CD14-positive monocyte (primary cell): ENCODE measurements at regions not wholly inside any gene's neighbourhood (a gene's known extent, or its start where the extent isn't known, plus 50 kb on each side); places are given as distances from the start of the nearest gene placed in this dataset.

ENCODE experiments used
- DNase-seq, 3 donors: peaks; one replicate each; pipeline ENCODE4 v3.0.0-alpha.2; 2011 to 2022
- H2AFZ ChIP-seq: 2 replicates; pipeline ENCODE4 v1.6.0; 2012; ENCODE audit warnings: mild to moderate bottlenecking, low read depth, low read length, inconsistent platforms; ENCODE audit not compliant: insufficient read depth, poor library complexity, severe bottlenecking
- H3K27ac ChIP-seq, 2 donors: 1 replicate in 1 of 2; 2 replicates in 1 of 2; pipeline ENCODE4 v1.5.1; 2012 to 2013; ENCODE audit warnings: low read length in 2 of 2, control low read depth in 1 of 2, inconsistent platforms in 1 of 2, low read depth in 1 of 2, mild to moderate bottlenecking in 1 of 2
- H3K27me3 ChIP-seq, 2 donors: one replicate each; pipeline versions ENCODE4 v1.6.0 to v1.6.1; 2011 to 2013; ENCODE audit warnings: low read length in 2 of 2; ENCODE audit not compliant: control insufficient read depth in 2 of 2, insufficient read depth in 2 of 2
- H3K36me3 ChIP-seq, 2 donors: replicated peaks in 1 of 2; 1 replicate in 1 of 2; 2 replicates in 1 of 2; pipeline versions ENCODE4 v1.5.1 to v1.6.1; 2012 to 2013; ENCODE audit warnings: low read length in 2 of 2, control low read depth in 1 of 2, inconsistent platforms in 1 of 2, mild to moderate bottlenecking in 1 of 2; ENCODE audit not compliant: insufficient read depth in 2 of 2, control insufficient read depth in 1 of 2
- H3K4me1 ChIP-seq, 2 donors: 1 replicate in 1 of 2; 2 replicates in 1 of 2; pipeline versions ENCODE4 v1.5.1 to v1.6.1; 2012 to 2013; ENCODE audit warnings: low read length in 2 of 2, control low read depth in 1 of 2, inconsistent platforms in 1 of 2, mild to moderate bottlenecking in 1 of 2, moderate library complexity in 1 of 2; ENCODE audit not compliant: insufficient read depth in 2 of 2, control insufficient read depth in 1 of 2
- H3K4me2 ChIP-seq: replicated peaks from 2 replicates; pipeline ENCODE3; 2012; ENCODE audit warnings: low read length, moderate library complexity, mild to moderate bottlenecking; ENCODE audit not compliant: poor library complexity, severe bottlenecking; ENCODE audit errors: extremely low read depth
- H3K4me3 ChIP-seq, 3 experiments: fragments of 200-600 bp in 1 of 3; sonication (generic) in 1 of 3; replicated peaks in 1 of 3; 1 replicate in 2 of 3; 2 replicates in 1 of 3; pipeline ENCODE4 v1.5.1; 2011 to 2013; ENCODE audit warnings: low read length in 3 of 3, mild to moderate bottlenecking in 3 of 3, control low read depth in 2 of 3, low read depth in 2 of 3, inconsistent platforms in 1 of 3, moderate library complexity in 1 of 3
- H3K79me2 ChIP-seq: 2 replicates; pipeline ENCODE4 v1.6.0; 2012; ENCODE audit warnings: mild to moderate bottlenecking, control low read depth, inconsistent platforms, low read length, moderate library complexity; ENCODE audit not compliant: insufficient read depth
- H3K9ac ChIP-seq: 2 replicates; pipeline ENCODE4 v1.6.0; 2017; ENCODE audit warnings: low read length, mild to moderate bottlenecking; ENCODE audit not compliant: insufficient read depth, poor library complexity, severe bottlenecking
- H3K9me3 ChIP-seq, 2 donors: replicated peaks in 1 of 2; 1 replicate in 1 of 2; 2 replicates in 1 of 2; pipeline versions ENCODE4 v1.5.1 to v1.6.1; 2012 to 2013; ENCODE audit warnings: low read length in 2 of 2, control low read depth in 1 of 2; ENCODE audit not compliant: control insufficient read depth in 1 of 2, insufficient read depth in 1 of 2
- H4K20me1 ChIP-seq: 2 replicates; pipeline ENCODE4 v1.6.0; 2012; ENCODE audit warnings: mild to moderate bottlenecking, low read length, control low read depth, moderate library complexity; ENCODE audit not compliant: insufficient read depth
- H3K27ac Mint-ChIP-seq, 7 donors: one replicate each; pipeline ENCODE4 v1.8.0; 2020; ENCODE audit warnings: mild to moderate bottlenecking in 7 of 7, mixed read lengths in 7 of 7, moderate library complexity in 6 of 7, inconsistent platforms in 2 of 7
- H3K27me3 Mint-ChIP-seq, 3 donors: one replicate each; pipeline ENCODE4 v1.8.0; 2021 to 2022; ENCODE audit warnings: low read depth in 3 of 3, mild to moderate bottlenecking in 3 of 3, mixed read lengths in 3 of 3, moderate library complexity in 3 of 3, inconsistent platforms in 1 of 3
- H3K36me3 Mint-ChIP-seq, 2 donors: one replicate each; pipeline ENCODE4 v1.8.0; 2020; ENCODE audit warnings: mixed read lengths in 2 of 2, inconsistent platforms in 1 of 2, mild to moderate bottlenecking in 1 of 2
- H3K4me1 Mint-ChIP-seq: one replicate; pipeline ENCODE4 v1.8.0; 2020; ENCODE audit warnings: mild to moderate bottlenecking, mixed read lengths
- H3K4me3 Mint-ChIP-seq, 2 donors: one replicate each; pipeline ENCODE4 v1.8.0; 2020; ENCODE audit warnings: mild to moderate bottlenecking in 2 of 2, mixed read lengths in 2 of 2, moderate library complexity in 1 of 2
- H3K9me3 Mint-ChIP-seq, 7 donors: one replicate each; pipeline ENCODE4 v1.8.0; 2020 to 2022; ENCODE audit warnings: mixed read lengths in 7 of 7, mild to moderate bottlenecking in 6 of 7, moderate library complexity in 6 of 7, inconsistent platforms in 2 of 7
- CTCF ChIP-seq: fragments of 200-600 bp; IDR thresholded peaks from one replicate; pipeline ENCODE4 v1.8.0; 2022; ENCODE audit warnings: antibody characterized with exemption, mild to moderate bottlenecking
- WGBS: methylation state at CpG from one replicate; pipeline ENCODE4 v1.1.5; 2013; ENCODE audit warnings: missing lambda C conversion rate; ENCODE audit not compliant: insufficient coverage; 5-methylcytosine and 5-hydroxymethylcytosine counted together
- intact Hi-C, 2 donors: fragments of 100-400 bp; cut with micrococcal nuclease; formaldehyde crosslinking; loops; one replicate each; pipeline versions ENCODE4 v1.15.0 to v1.15.1; 2023

DNA sequence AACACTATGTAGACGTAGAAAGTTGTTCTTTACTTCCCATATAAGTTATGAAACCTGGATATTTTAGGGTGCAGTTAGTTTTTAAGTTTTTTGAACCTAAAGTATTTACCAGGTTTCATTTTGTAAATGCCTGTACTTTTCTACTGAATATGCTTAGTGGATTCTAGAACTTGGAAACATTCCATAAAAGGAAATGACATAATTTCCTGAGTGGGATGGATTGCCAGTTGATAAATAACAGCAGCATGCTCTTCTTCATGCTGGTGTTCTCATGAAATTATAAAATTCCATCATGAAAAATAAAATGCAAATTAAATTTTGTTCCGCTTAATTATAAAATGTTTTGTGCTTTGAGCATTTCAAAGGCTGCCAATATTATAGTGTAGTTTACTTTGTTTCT is 362.2 kb upstream of the PCDH20 start:
- Histone ChIP-seq H3K4me1 (no peaks in the 10 kb centered on the region), H3K27ac (no peak overlapping the region), H3K9ac (no peak overlapping the region), H4K20me1 (no peaks in the 10 kb centered on the region), H3K9me3 (no peaks in the 10 kb centered on the region), H3K4me3 (no peak overlapping the region), H3K79me2 (no peaks in the 10 kb centered on the region), H3K27me3 (no peaks in the 10 kb centered on the region), H2AFZ (no peak overlapping the region), H3K36me3 (no peaks in the 10 kb centered on the region), H3K4me2 (no peak overlapping the region)
- no peaks in the 10 kb centered on the region for H3K27me3 Mint-ChIP-seq
- no peaks in the 10 kb centered on the region for H3K36me3 Mint-ChIP-seq
- no peak for TF ChIP-seq CTCF
- no CpG with 5 or more reads among the region's 2 CpGs for WGBS
- no peak overlapping the region for H3K27ac Mint-ChIP-seq
- no peaks in the 10 kb centered on the region for H3K4me1 Mint-ChIP-seq
- intact Hi-C loops = no loop called here
- peaks cover 0 to 3% (median 0%) of the 10 kb centered on the region in 7 donors for H3K9me3 Mint-ChIP-seq
- H3K4me3 Mint-ChIP-seq = no peak overlapping the region
- no peak for DNase-seq

GRCh38 chr13:61777271-61777670 is 361.6 kb upstream of the PCDH20 start:
- Histone ChIP-seq H3K27ac (no peak overlapping the region), H3K9ac (no peak overlapping the region), H3K79me2 (no peaks in the 10 kb centered on the region), H3K9me3 (no peaks in the 10 kb centered on the region), H3K4me2 (no peak overlapping the region), H3K4me1 (no peaks in the 10 kb centered on the region), H4K20me1 (no peaks in the 10 kb centered on the region), H3K4me3 (no peak overlapping the region), H3K27me3 (no peaks in the 10 kb centered on the region), H3K36me3 (no peaks in the 10 kb centered on the region), H2AFZ (no peak overlapping the region)
- 80% methylated on average over 2 of the region's 3 CpGs for WGBS
- no peak for DNase-seq
- intact Hi-C loops = no loop called here
- no peaks in the 10 kb centered on the region for H3K27me3 Mint-ChIP-seq
- no peak overlapping the region for H3K27ac Mint-ChIP-seq
- no peak for TF ChIP-seq CTCF
- no peaks in the 10 kb centered on the region for H3K4me1 Mint-ChIP-seq
- no peak overlapping the region for H3K4me3 Mint-ChIP-seq
- H3K9me3 Mint-ChIP-seq = peaks cover 0 to 3% (median 0%) of the 10 kb centered on the region in 7 donors
- no peaks in the 10 kb centered on the region for H3K36me3 Mint-ChIP-seq
